Tibial artery (tissue), 4 donors: ENCODE measurements at regions not wholly inside any gene's neighbourhood (a gene's known extent, or its start where the extent isn't known, plus 50 kb on each side); places are given as distances from the start of the nearest gene placed in this dataset.

Source experiments
- DNase-seq, 2 donors: peaks; one replicate each; pipeline ENCODE4 v3.0.0-alpha.2; 2019
- H3K27ac ChIP-seq, 2 donors: fragments of 200-600 bp; sonication (generic) in 1 of 2; 1 replicate in 1 of 2; 2 replicates in 1 of 2; pipeline ENCODE4 v1.5.1; 2018 to 2019; ENCODE audit warnings: mild to moderate bottlenecking in 1 of 2
- H3K27me3 ChIP-seq, 2 donors: fragments of 200-600 bp; sonication (generic) in 1 of 2; one replicate each; pipeline versions ENCODE4 v1.5.1 to v1.6.0; 2016 to 2019
- H3K36me3 ChIP-seq, 3 donors: fragments of 200-600 bp; sonication (generic) in 2 of 3; one replicate each; pipeline ENCODE4 v1.5.1; 2016 to 2019; ENCODE audit warnings: mild to moderate bottlenecking in 2 of 3
- H3K4me1 ChIP-seq, 4 donors: fragments of 200-600 bp; sonication (generic) in 2 of 4; 1 replicate in 3 of 4; 2 replicates in 1 of 4; pipeline ENCODE4 v1.5.1; 2016 to 2019
- H3K4me3 ChIP-seq, 2 donors: fragments of 200-600 bp; sonication (generic) in 1 of 2; 1 replicate in 1 of 2; 2 replicates in 1 of 2; pipeline ENCODE4 v1.5.1; 2018 to 2019; ENCODE audit warnings: mild to moderate bottlenecking in 2 of 2
- H3K9me3 ChIP-seq, 3 donors: fragments of 200-600 bp; sonication (generic) in 1 of 3; one replicate each; pipeline ENCODE4 v1.5.1; 2016 to 2019
- CTCF ChIP-seq, 2 experiments: fragments of 200-600 bp in 1 of 2; fragments of 450-650 bp in 1 of 2; IDR thresholded peaks; one replicate each; pipeline ENCODE4 v1.5.1; 2017 to 2019; ENCODE audit warnings: antibody characterized with exemption in 2 of 2, mild to moderate bottlenecking in 1 of 2, moderate library complexity in 1 of 2
- intact Hi-C: fragments of 100-400 bp; cut with DNase I; formaldehyde crosslinking; loops from one replicate; pipeline ENCODE4 v1.15.0; 2023; ENCODE audit warnings: low total_unique reads

GRCh38 chr4:74878323-74878722 is 54.6 kb upstream of the PARM1 start:
- H3K27ac ChIP-seq = no peak overlapping the region
- no peak for TF ChIP-seq CTCF (IDR thresholded peaks at IDR 0.05)
- no peak for DNase-seq
- H3K4me3 ChIP-seq = no peak overlapping the region
- no peaks in the 10 kb centered on the region for H3K27me3 ChIP-seq
- no peaks in the 10 kb centered on the region for H3K36me3 ChIP-seq
- intact Hi-C loops = no loop called here
- H3K4me1 ChIP-seq = peaks cover 0 to 27% (median 17%) of the 10 kb centered on the region in 4 donors
- no peaks in the 10 kb centered on the region for H3K9me3 ChIP-seq

- H3K9me3 ChIP-seq = no peaks in the 10 kb centered on the region
- H3K27ac ChIP-seq = peak overlapping the region; percentile 46 to 70
- H3K4me1 ChIP-seq = peaks cover 0 to 38% (median 22%) of the 10 kb centered on the region in 4 donors
- H3K27me3 ChIP-seq = no peaks in the 10 kb centered on the region
- DNase-seq = no peak
- no peak for TF ChIP-seq CTCF (IDR thresholded peaks at IDR 0.05)
- H3K36me3 ChIP-seq = no peaks in the 10 kb centered on the region
- intact Hi-C loops = no loop called here
- no peak overlapping the region for H3K4me3 ChIP-seq
Measured at GRCh38 chr4:74875451-74875850, 57.5 kb upstream of the PARM1 start.

- Histone ChIP-seq H3K4me1 (peaks cover 0 to 38% (median 22%) of the 10 kb centered on the region in 4 donors), H3K4me3 (no peak overlapping the region), H3K27ac (peak overlapping the region; percentile 46 to 70), H3K36me3 (no peaks in the 10 kb centered on the region), H3K9me3 (no peaks in the 10 kb centered on the region), H3K27me3 (no peaks in the 10 kb centered on the region)
- TF ChIP-seq CTCF (IDR thresholded peaks at IDR 0.05) = peak; percentile 84 to 87
- DNase-seq = peak in 1 of 2 donors; percentile 22
- intact Hi-C loops = no loop called here
Measured at GRCh38 chr4:74874753-74875367, 58.1 kb upstream of the PARM1 start.

- H3K27ac ChIP-seq = peak overlapping the region; percentile 46 to 70
- H3K27me3 ChIP-seq = no peaks in the 10 kb centered on the region
- DNase-seq = no peak
- peak overlapping the region in 1 of 2 donors; percentile 0 for H3K4me3 ChIP-seq
- no peak for TF ChIP-seq CTCF (IDR thresholded peaks at IDR 0.05)
- no peaks in the 10 kb centered on the region for H3K9me3 ChIP-seq
- H3K4me1 ChIP-seq = peaks cover 0 to 38% (median 22%) of the 10 kb centered on the region in 4 donors
- intact Hi-C loops = no loop called here
- H3K36me3 ChIP-seq = no peaks in the 10 kb centered on the region
Measured at GRCh38 chr4:74873545-74874301, 59.2 kb upstream of the PARM1 start.

- no peak for DNase-seq
- intact Hi-C loops = no loop called here
- Histone ChIP-seq H3K9me3 (peaks cover 0 to 4% (median 0%) of the 10 kb centered on the region in 3 donors), H3K4me3 (no peak overlapping the region), H3K27me3 (no peaks in the 10 kb centered on the region), H3K4me1 (no peaks in the 10 kb centered on the region), H3K27ac (no peak overlapping the region), H3K36me3 (no peaks in the 10 kb centered on the region)
- TF ChIP-seq CTCF (IDR thresholded peaks at IDR 0.05) = no peak
Measured at GRCh38 chr4:74858921-74859562, 64.7 kb upstream of the BTC start.
